HG03064 (cell line): ENCODE measurements at regions not wholly inside any gene's neighbourhood (a gene's known extent, or its start where the extent isn't known, plus 50 kb on each side); places are given as distances from the start of the nearest gene placed in this dataset.

Experiments
- ATAC-seq: cut with Tn5 transposase; IDR thresholded peaks from one replicate; pipeline ENCODE4 v1.9.1; 2021; ENCODE audit warnings: low read depth; ENCODE audit not compliant: unreplicated experiment

GRCh38 chr11:37710031-37710430, 1112.0 kb upstream of the RAG2 start:
- ATAC-seq = no peak

DNA sequence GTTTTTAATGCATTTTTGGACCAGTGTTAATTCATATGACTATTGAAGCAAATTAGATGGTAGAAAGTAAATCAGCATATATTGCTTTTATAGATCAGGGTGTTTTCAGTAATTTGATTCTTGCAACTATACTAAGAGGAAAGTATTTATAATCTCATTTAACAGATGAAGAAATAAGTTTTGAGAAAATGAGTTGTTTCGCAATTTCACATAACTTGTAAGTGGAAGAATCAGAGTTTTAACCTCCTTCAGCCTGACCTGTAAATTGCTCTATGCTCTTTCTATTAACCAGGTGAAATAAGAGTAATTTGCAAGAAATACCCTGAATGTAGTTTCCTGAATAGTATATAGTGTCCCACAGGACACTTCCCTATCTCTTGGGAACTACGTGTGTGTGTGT, 1106.8 kb upstream of the RAG2 start:
- no peak for ATAC-seq

DNA sequence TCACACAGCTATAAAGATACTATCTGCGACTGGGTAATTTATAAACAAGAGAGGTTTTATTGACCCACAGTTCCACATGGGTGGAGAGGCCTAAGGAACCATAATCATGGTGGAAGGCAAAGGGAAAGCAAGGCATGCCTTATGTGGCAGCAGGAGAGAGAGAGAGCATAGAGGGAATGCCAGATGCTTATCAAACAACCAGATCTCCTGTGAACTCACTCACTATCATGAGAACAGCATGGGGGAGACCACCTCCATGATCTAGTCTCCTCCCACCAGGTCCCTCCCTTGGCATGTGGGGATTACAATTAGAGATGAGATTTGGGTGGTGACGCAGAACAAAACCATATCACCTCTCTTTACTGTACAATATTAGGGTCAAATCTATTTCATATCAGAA, 1101.6 kb upstream of the RAG2 start:
- ATAC-seq = no peak

DNA sequence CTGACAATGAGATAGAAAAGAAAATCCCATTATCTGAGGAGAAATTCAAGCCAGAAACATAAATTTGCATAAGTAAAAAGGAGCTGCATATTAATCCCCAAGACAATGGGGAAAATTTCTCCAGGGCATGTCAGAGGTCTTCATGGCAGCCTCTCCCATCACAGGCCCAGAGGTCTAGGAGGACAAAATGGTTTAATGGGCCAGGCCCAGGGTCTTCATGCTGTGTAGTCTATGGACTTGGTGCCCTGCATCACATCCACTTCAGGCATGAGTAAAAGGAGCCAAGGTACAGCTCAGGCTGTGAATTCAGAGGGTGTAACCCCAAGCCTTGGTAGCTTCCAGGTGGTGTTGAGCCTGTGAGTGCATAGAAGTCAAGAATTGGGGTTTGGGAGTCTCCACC, 1097.2 kb upstream of the RAG2 start:
- ATAC-seq = no peak

DNA sequence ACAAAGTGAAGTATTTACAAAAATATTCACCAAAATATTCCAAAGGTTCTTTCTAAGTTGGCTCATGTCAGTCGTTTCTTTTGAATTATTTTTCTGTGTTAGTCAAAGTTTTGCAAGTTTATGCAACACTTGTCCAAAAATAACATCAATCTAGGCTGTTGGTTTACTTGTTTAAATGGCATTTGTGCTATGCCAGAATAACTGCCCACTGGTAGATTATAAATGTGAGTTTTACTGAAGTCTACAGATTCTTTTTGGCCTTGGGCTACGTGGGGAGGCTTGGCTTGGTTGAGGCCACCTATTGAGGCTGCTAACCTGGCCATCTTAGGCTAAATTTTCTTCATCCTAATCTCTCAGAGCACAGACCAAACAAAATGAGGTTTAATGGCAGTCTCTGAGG, 1091.9 kb upstream of the RAG2 start:
- no peak for ATAC-seq

DNA sequence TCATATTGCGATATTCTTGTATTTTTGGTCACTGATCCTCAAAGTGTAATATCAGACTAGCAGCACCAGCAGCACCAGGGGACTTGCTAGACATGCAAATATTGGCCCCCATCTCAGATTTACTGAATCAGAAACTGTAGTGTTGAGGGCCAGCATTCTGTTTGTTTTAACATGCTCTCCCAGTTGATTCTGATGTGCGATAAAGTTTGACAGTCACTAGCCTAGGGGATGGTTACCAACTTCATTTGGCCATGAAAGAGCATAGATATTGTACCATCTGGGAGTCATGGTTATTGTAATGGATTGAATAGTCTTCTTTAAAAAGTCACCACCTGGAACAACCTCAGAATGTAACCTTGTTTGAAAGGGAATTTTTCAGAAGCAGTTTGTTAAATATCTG, 1090.4 kb upstream of the RAG2 start:
- ATAC-seq = no peak

GRCh38 chr11:37687130-37687529, 1089.1 kb upstream of the RAG2 start:
- ATAC-seq = no peak

GRCh38 chr11:37671321-37671720, 1073.3 kb upstream of the RAG2 start:
- ATAC-seq = no peak

DNA sequence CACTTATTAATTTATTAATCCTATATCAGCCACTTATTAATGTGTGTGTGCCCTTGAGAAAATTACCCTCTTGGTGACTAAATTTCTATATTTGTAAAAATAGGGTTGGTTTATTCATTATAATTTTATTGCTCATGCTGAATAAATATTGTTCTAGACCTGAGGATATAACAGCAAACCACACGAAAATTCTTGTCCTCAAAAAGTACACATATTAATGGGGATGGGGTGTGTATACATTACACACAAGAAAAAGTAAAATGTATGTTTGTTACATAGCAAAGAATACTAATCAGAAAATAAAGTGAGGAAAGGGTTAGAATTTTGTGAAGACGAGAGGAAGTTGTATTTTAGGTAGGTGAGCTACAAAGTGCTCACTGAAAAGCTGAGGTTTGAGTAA, 1068.9 kb upstream of the RAG2 start:
- ATAC-seq = no peak

DNA sequence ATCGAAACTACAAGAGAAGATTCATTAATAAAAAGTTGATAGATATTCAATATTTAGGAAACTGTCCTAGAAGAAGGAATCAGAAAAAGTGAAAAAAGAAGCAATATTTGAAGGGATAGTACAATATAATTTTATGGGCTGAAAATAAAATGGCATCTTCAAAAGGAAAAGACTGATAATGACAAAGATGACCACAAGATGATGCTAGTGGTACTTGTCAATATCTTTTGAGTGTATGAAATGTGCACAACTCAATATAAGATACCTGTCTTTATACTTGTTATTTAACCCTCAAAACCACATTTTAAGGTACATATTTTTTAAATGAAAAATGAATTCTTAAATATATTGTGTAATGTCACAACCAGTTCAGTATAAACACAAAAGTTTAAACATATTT, 1059.6 kb upstream of the RAG2 start:
- ATAC-seq = no peak

DNA sequence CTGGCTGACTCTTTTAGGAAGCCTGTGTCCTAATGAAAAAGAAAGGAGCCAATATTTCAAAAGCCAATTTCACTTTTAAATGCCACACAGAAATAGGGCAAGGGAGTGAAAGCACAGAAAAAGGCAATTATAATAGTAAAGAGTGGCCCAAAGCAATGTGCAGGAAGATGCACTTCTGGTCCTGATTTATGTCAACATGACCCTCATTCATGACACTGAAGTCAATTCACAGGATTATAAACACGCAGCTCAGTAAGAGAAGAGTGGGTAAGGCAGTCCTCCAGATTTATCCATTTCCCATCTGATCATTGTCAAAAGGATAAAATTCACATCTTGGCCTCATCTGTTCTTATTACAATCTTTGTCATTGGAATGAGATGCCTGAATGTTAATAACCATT, 1049.7 kb upstream of the RAG2 start:
- ATAC-seq = no peak

DNA sequence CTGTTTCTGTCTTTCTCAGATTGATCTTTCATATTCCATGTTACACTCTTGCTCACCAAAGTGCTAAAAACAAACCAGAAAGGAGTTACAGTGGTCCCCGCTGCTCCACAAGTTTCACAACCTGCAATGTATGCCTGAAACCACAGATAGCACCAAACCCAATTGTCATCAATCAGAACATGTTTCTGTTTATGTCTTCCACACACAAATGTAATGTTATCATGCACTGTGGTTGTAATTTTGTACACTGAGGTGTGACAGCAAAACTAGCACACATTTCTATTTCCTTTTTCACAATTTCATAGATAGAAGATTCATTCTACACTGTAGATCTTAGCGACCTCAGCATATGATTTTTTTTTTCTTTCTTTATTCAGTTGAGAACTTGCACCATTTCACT, 1045.9 kb upstream of the RAG2 start:
- ATAC-seq = no peak

DNA sequence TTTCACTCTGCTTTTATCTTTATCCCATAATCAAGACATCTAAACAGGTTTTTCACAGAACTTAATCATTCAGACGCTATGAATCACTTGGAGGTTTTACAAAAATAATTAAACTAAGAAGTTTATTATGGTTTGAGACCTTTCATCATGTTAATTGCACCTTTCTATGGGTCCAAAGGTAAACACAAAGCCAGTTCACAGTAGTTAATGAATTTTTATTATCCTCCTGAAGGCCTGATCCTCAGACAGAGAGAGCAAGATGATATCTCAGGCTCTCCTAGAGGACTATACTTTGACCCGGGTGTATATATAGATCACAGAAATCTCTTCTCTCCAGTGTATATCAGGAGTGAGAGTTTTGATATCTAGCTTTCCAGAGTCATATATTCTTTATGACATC, 1044.3 kb upstream of the RAG2 start:
- no peak for ATAC-seq

- no peak for ATAC-seq
Observed at GRCh38 chr11:37632748-37633147, 1034.7 kb upstream of the RAG2 start.

DNA sequence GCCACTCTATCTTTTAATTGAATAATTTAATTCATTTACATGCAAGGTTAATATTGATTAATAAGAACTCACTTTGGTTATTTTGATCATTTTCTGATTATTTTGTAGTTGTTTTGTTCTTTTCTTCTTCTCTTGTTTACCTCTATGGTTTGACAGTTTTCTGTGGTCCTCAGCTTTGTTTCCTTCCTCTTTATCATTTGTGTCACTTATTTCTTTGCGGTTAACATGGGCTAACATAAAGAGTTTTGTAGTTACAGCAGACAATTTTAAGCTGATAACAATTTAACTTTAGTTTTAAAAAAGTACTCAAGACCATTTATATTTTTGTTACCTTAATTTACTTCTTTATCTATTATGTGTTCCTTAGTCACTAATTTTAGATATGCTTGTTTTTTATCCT, 1032.8 kb upstream of the RAG2 start:
- no peak for ATAC-seq

- no peak for ATAC-seq
Observed at GRCh38 chr11:37623778-37624177, 1025.7 kb upstream of the RAG2 start.

- no peak for ATAC-seq
Observed at GRCh38 chr11:37621662-37622061, 1023.6 kb upstream of the RAG2 start.

DNA sequence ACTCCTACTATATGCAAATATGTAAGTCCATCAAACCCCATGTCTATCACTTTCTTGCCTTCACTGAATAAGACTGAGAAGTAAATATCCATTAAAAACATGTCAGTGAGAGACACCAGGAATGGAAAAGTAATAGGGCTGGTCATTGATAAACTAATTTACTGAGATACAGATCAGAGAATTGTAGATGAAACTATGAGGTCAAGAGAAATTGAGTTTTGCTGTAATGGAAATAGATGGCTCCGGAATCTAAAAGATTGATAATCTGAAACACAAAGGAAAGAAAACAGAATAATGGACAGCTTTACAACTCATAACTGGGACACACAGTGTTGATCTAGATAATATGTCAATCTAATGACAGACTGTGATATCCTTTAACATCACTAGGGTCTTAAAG, 1018.3 kb upstream of the RAG2 start:
- ATAC-seq = no peak

GRCh38 chr11:37613031-37613430, 1015.0 kb upstream of the RAG2 start:
- no peak for ATAC-seq

- ATAC-seq = no peak
Observed at GRCh38 chr11:37612146-37612545, 1014.1 kb upstream of the RAG2 start.

DNA sequence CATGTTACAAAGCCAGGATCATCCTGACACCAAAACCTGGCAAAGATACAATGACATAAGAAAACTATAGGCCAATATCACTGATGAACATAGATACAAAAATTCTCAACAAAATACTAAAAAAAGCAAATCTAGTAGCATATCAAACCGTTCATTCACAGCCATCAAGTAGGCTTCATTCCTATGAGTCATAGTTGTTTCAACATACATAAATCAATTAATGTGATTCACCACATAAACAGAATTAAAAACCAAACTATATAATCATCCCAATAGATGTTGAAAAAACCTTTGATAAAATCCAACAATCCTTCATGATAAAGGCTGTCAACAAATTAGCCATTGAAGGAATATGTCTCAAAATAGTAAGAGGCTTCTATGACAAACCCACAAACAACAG, 1007.2 kb upstream of the RAG2 start:
- ATAC-seq = no peak

DNA sequence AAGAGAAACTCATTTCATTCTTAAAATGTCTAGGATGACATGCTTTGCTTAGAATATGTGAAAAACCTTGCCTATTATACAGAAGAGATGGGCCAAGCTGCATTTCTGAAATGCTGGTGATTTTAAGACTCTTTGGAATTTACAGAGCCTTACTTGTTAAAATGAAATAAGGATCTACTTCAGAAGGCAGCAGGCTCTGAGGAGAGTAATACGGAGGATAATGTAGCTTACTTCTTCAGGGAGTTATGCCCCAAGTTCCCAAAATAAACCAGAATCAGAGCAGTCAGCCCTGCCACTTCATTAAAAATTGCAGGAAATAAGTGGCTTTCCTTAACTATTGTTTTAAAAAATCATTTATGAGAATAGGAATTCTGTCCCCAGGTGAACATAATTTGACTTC, 1000.3 kb upstream of the RAG2 start:
- ATAC-seq = no peak

DNA sequence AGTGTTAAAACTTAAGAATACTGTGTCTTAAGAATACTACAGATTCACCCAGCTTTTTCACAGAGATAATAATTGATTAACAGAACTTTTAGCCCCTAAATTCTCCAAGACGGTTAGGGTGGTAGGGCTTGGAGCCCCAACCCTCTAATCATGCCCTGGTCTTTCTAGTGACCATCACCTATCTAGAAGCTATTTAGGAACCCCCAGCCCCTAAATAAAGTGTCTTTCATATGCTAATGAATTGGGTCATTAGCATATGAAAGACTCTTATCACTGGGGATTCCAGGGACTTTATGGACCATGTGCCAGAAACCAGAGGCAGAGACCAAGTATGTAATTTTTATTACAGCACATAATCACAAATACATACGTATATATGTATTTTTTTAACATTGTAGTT, 999.7 kb upstream of the RAG2 start:
- ATAC-seq = no peak

- ATAC-seq = no peak
Observed at GRCh38 chr11:37595845-37596244, 997.8 kb upstream of the RAG2 start.
